SK-N-SH treated with all-trans-retinoic acid at 6 μM for 48 hours (cell line): ENCODE measurements at regions not wholly inside any gene's neighbourhood (a gene's known extent, or its start where the extent isn't known, plus 50 kb on each side); places are given as distances from the start of the nearest gene placed in this dataset.

ENCODE experiments used
- ATAC-seq: fragments of 200-7000 bp; cut with Tn5 transposase; 3 replicates; pipeline ENCODE4 v1.9.1; 2020; ENCODE audit warnings: mild to moderate bottlenecking, moderate library complexity
- ARNTL ChIP-seq: fragments of 450-650 bp; formaldehyde crosslinking; IDR thresholded peaks from 2 replicates; pipeline ENCODE4 v1.5.0; 2020; ENCODE audit warnings: low read depth, mild to moderate bottlenecking, moderate library complexity, borderline replicate concordance
- BACH2 ChIP-seq: fragments of 250-450 bp; sonication (Bioruptor Pico); IDR thresholded peaks from 2 replicates; pipeline ENCODE4 v1.9.0; 2021; ENCODE audit warnings: mild to moderate bottlenecking, borderline replicate concordance
- CREB5 ChIP-seq: fragments of 250-450 bp; sonication (Bioruptor Pico); IDR thresholded peaks from 2 replicates; pipeline ENCODE4 v1.5.1; 2020; ENCODE audit warnings: low read depth, mild to moderate bottlenecking, moderate library complexity
- CSDC2 ChIP-seq: fragments of 250-450 bp; sonication (Bioruptor Pico); IDR thresholded peaks from 2 replicates; pipeline ENCODE4 v1.5.0; 2020; ENCODE audit warnings: mild to moderate bottlenecking, moderate library complexity
- ESRRG ChIP-seq: fragments of 250-450 bp; sonication (Bioruptor Pico); IDR thresholded peaks from 2 replicates; pipeline ENCODE4 v1.6.1; 2021; ENCODE audit warnings: mild to moderate bottlenecking
- GLIS3 ChIP-seq: fragments of 250-450 bp; sonication (Bioruptor Pico); IDR thresholded peaks from 2 replicates; pipeline ENCODE4 v1.5.0; 2020; ENCODE audit warnings: mild to moderate bottlenecking, moderate library complexity
- ISL1 ChIP-seq: fragments of 250-450 bp; sonication (Bioruptor Pico); IDR thresholded peaks from 2 replicates; pipeline ENCODE4 v2.1.2; 2022; ENCODE audit warnings: mild to moderate bottlenecking, moderate library complexity
- PATZ1 ChIP-seq: fragments of 250-450 bp; sonication (Bioruptor Pico); IDR thresholded peaks from 2 replicates; pipeline ENCODE4 v1.8.0; 2020; ENCODE audit warnings: mild to moderate bottlenecking, moderate library complexity, borderline replicate concordance
- POU6F1 ChIP-seq: fragments of 250-450 bp; sonication (Bioruptor Pico); IDR thresholded peaks from 2 replicates; pipeline ENCODE4 v1.8.0; 2021; ENCODE audit warnings: low read depth, mild to moderate bottlenecking, moderate library complexity, borderline replicate concordance
- PPARA ChIP-seq: fragments of 250-450 bp; sonication (Bioruptor Pico); IDR thresholded peaks from 2 replicates; pipeline ENCODE4 v1.5.0; 2020; ENCODE audit warnings: mild to moderate bottlenecking, borderline replicate concordance
- RARB ChIP-seq: fragments of 250-450 bp; sonication (Bioruptor Pico); IDR thresholded peaks from 2 replicates; pipeline ENCODE4 v1.8.0; 2021; ENCODE audit warnings: mild to moderate bottlenecking, moderate library complexity
- SNAI2 ChIP-seq: fragments of 250-450 bp; sonication (Bioruptor Pico); IDR thresholded peaks from 2 replicates; pipeline ENCODE4 v1.5.0; 2020; ENCODE audit warnings: mild to moderate bottlenecking, moderate library complexity
- TCF4 ChIP-seq: fragments of 250-450 bp; sonication (Bioruptor Pico); IDR thresholded peaks from 2 replicates; pipeline ENCODE4 v1.8.0; 2021; ENCODE audit warnings: mild to moderate bottlenecking, moderate library complexity, borderline replicate concordance
- TOX ChIP-seq: fragments of 250-450 bp; sonication (Bioruptor Pico); IDR thresholded peaks from 2 replicates; pipeline ENCODE4 v1.8.0; 2021; ENCODE audit warnings: mild to moderate bottlenecking, moderate library complexity, borderline replicate concordance
- ZC3H10 ChIP-seq: fragments of 250-450 bp; sonication (Bioruptor Pico); IDR thresholded peaks from 2 replicates; pipeline ENCODE4 v1.5.1; 2021; ENCODE audit warnings: mild to moderate bottlenecking, moderate library complexity
- ZFP3 ChIP-seq: fragments of 250-450 bp; sonication (Bioruptor Pico); IDR thresholded peaks from 2 replicates; pipeline ENCODE4 v1.5.0; 2020; ENCODE audit warnings: mild to moderate bottlenecking, moderate library complexity
- ZFP30 ChIP-seq: fragments of 450-650 bp; formaldehyde crosslinking; IDR thresholded peaks from 2 replicates; pipeline ENCODE4 v1.5.0; 2022; ENCODE audit warnings: mild to moderate bottlenecking, moderate library complexity
- ZNF565 ChIP-seq: fragments of 450-650 bp; formaldehyde crosslinking; conservative IDR thresholded peaks from 2 replicates; pipeline ENCODE4 v1.5.0; 2020; ENCODE audit warnings: low read depth, mild to moderate bottlenecking, moderate library complexity
- ZNF70 ChIP-seq: fragments of 450-650 bp; formaldehyde crosslinking; IDR thresholded peaks from 2 replicates; pipeline ENCODE4 v1.5.0; 2020; ENCODE audit warnings: mild to moderate bottlenecking, moderate library complexity
- ZNF8 ChIP-seq: fragments of 450-650 bp; formaldehyde crosslinking; IDR thresholded peaks from 2 replicates; pipeline ENCODE4 v1.5.0; 2020; ENCODE audit warnings: mild to moderate bottlenecking, moderate library complexity
- TF ChIP-seq, protein P1 (sequence below): fragments of 250-450 bp; sonication (Bioruptor Pico); IDR thresholded peaks from 2 replicates; pipeline ENCODE4 v1.5.0; 2020; ENCODE audit warnings: mild to moderate bottlenecking, moderate library complexity
- TF ChIP-seq, protein P2 (sequence below): fragments of 250-450 bp; sonication (Bioruptor Pico); IDR thresholded peaks from 2 replicates; pipeline ENCODE4 v1.5.1; 2021; ENCODE audit warnings: mild to moderate bottlenecking, moderate library complexity

DNA sequence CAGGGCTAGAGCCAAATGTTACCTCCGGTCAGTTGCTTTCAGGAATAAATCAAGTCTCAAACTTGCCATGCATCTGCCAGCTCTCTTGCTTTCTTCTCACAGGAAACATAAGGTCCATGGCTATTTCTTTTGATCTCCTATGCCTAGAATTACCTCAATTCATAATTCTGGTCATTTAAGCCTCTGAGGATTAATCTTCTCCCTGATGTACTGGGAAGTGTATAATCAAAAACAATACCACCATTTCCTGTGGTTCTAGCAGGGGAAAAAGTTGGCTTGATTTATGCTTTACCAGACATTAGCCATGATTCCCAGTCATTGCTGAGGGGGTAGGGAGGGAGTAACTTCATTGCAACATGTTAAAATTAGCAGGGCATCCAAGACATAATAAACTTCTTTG lies 268.7 kb upstream of the EMCN start:
- no peak for ATAC-seq
- TF ChIP-seq PPARA (no peak), RARB (no peak), ZFP30 (CRISPR knock-in tag) (no peak), CREB5 (CRISPR knock-in tag) (no peak), GLIS3 (CRISPR knock-in tag) (no peak), ZFP3 (CRISPR knock-in tag) (no peak), ARNTL (no peak), TCF4 (CRISPR knock-in tag) (no peak), ZNF8 (no peak), POU6F1 (CRISPR knock-in tag) (no peak)

- no peak for TF ChIP-seq PPARA
- TF ChIP-seq, all 23 proteins: peak for 0
- no peak for ATAC-seq
Measured at GRCh38 chr4:100782356-100782755, 264.5 kb upstream of the EMCN start.

DNA sequence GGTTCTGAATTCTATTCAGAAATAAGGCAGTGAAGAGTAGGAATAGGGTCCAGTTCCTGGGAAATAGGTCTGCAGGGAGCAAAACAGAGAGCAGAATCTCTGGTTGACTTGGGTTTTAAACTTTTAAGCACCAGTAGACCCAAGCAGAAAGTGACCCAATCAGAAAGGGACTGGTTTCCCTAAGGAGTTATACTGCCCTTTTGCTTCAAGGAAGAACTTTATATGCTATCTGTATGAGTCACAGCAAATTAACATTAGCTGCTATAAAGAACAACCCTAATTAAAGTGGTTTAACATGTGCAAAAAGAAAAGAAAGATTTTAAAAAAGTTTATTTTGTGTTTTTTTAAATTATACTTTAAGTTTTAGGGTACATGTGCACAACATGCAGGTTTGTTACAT lies 263.6 kb upstream of the EMCN start:
- TF ChIP-seq ZFP30 (CRISPR knock-in tag), result no peak
- TF ChIP-seq ESRRG (CRISPR knock-in tag), result no peak
- no peak for TF ChIP-seq CSDC2 (CRISPR knock-in tag)
- TF ChIP-seq, protein P1, sequence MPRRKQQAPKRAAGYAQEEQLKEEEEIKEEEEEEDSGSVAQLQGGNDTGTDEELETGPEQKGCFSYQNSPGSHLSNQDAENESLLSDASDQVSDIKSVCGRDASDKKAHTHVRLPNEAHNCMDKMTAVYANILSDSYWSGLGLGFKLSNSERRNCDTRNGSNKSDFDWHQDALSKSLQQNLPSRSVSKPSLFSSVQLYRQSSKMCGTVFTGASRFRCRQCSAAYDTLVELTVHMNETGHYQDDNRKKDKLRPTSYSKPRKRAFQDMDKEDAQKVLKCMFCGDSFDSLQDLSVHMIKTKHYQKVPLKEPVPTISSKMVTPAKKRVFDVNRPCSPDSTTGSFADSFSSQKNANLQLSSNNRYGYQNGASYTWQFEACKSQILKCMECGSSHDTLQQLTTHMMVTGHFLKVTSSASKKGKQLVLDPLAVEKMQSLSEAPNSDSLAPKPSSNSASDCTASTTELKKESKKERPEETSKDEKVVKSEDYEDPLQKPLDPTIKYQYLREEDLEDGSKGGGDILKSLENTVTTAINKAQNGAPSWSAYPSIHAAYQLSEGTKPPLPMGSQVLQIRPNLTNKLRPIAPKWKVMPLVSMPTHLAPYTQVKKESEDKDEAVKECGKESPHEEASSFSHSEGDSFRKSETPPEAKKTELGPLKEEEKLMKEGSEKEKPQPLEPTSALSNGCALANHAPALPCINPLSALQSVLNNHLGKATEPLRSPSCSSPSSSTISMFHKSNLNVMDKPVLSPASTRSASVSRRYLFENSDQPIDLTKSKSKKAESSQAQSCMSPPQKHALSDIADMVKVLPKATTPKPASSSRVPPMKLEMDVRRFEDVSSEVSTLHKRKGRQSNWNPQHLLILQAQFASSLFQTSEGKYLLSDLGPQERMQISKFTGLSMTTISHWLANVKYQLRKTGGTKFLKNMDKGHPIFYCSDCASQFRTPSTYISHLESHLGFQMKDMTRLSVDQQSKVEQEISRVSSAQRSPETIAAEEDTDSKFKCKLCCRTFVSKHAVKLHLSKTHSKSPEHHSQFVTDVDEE (CRISPR knock-in tag), result no peak
- TF ChIP-seq TCF4 (CRISPR knock-in tag), result no peak
- TF ChIP-seq GLIS3 (CRISPR knock-in tag), result no peak
- no peak for TF ChIP-seq TOX (CRISPR knock-in tag)
- no peak for TF ChIP-seq PATZ1 (CRISPR knock-in tag)
- TF ChIP-seq BACH2 (CRISPR knock-in tag), result no peak
- TF ChIP-seq ZNF70 (CRISPR knock-in tag), result no peak
- TF ChIP-seq ISL1, result no peak
- no peak for TF ChIP-seq ZNF8
- no peak for TF ChIP-seq ZC3H10
- no peak for TF ChIP-seq ZNF565 (CRISPR knock-in tag)
- no peak for TF ChIP-seq CREB5 (CRISPR knock-in tag)
- TF ChIP-seq ARNTL, result no peak
- TF ChIP-seq PPARA, result no peak
- TF ChIP-seq, protein P2, sequence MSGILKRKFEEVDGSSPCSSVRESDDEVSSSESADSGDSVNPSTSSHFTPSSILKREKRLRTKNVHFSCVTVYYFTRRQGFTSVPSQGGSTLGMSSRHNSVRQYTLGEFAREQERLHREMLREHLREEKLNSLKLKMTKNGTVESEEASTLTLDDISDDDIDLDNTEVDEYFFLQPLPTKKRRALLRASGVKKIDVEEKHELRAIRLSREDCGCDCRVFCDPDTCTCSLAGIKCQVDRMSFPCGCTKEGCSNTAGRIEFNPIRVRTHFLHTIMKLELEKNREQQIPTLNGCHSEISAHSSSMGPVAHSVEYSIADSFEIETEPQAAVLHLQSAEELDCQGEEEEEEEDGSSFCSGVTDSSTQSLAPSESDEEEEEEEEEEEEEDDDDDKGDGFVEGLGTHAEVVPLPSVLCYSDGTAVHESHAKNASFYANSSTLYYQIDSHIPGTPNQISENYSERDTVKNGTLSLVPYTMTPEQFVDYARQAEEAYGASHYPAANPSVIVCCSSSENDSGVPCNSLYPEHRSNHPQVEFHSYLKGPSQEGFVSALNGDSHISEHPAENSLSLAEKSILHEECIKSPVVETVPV (CRISPR knock-in tag), result no peak
- TF ChIP-seq POU6F1 (CRISPR knock-in tag), result no peak
- TF ChIP-seq SNAI2 (CRISPR knock-in tag), result no peak

More for the DNA sequence above, 263.6 kb upstream of the EMCN start:
- ATAC-seq, result no peak
